Fibroblast of skin of left biceps (primary cell): ENCODE measurements at regions not wholly inside any gene's neighbourhood (a gene's known extent, or its start where the extent isn't known, plus 50 kb on each side); places are given as distances from the start of the nearest gene placed in this dataset.
"Not testable (repeated sequence)": the region's sequence is repeated elsewhere in the genome, so short reads cannot be mapped to it uniquely, and the experiment has no call there.

Experiments
- DNase-seq, 2 experiments: peaks; one replicate each; pipeline ENCODE4 v3.0.0-alpha.2; 2013; ENCODE audit warnings: low read depth in 2 of 2

GRCh38 chr2:111532682-111533556 is 351.1 kb downstream of the ANAPC1 start:
- DNase-seq, result not testable (repeated sequence)

- not testable (repeated sequence) for DNase-seq
These were observed 350.3 kb downstream of the ANAPC1 start for GRCh38 chr2:111533557-111534247.

GRCh38 chr2:111534910-111535352 is 349.1 kb downstream of the ANAPC1 start:
- DNase-seq, result no peak

GRCh38 chr2:111535404-111535803 is 348.6 kb downstream of the ANAPC1 start:
- DNase-seq, result no peak

- no peak for DNase-seq
These were observed 346.8 kb downstream of the ANAPC1 start for GRCh38 chr2:111537078-111537655.

- DNase-seq, result not testable (repeated sequence)
These were observed 344.0 kb downstream of the ANAPC1 start for GRCh38 chr2:111539991-111540390.

GRCh38 chr2:111542120-111542774 is 341.7 kb downstream of the ANAPC1 start:
- not testable (repeated sequence) for DNase-seq

- not testable (repeated sequence) for DNase-seq
These were observed 340.0 kb downstream of the ANAPC1 start for GRCh38 chr2:111544006-111544405.

- not testable (repeated sequence) for DNase-seq
These were observed 338.1 kb downstream of the ANAPC1 start for GRCh38 chr2:111545723-111546431.

GRCh38 chr2:111546578-111546977 is 337.4 kb downstream of the ANAPC1 start:
- not testable (repeated sequence) for DNase-seq

- DNase-seq, result not testable (repeated sequence)
These were observed 334.8 kb downstream of the ANAPC1 start for GRCh38 chr2:111549174-111549573.

- not testable (repeated sequence) for DNase-seq
These were observed 332.6 kb downstream of the ANAPC1 start for GRCh38 chr2:111551428-111551827.

- DNase-seq, result not testable (repeated sequence)
These were observed 331.4 kb downstream of the ANAPC1 start for GRCh38 chr2:111552625-111553024.

GRCh38 chr2:111559301-111559700 is 324.7 kb downstream of the ANAPC1 start:
- DNase-seq, result not testable (repeated sequence)

GRCh38 chr2:111559814-111560213 is 324.2 kb downstream of the ANAPC1 start:
- not testable (repeated sequence) for DNase-seq

- DNase-seq, result not testable (repeated sequence)
These were observed 317.9 kb downstream of the ANAPC1 start for GRCh38 chr2:111566068-111566467.

- not testable (repeated sequence) for DNase-seq
These were observed 316.8 kb downstream of the ANAPC1 start for GRCh38 chr2:111567233-111567632.

GRCh38 chr2:111569356-111570199 is 314.4 kb downstream of the ANAPC1 start:
- DNase-seq, result not testable (repeated sequence)

GRCh38 chr2:111570300-111571114 is 313.5 kb downstream of the ANAPC1 start:
- DNase-seq, result not testable (repeated sequence)
